ENCODE measurements at regions not wholly inside any gene's neighbourhood (a gene's known extent, or its start where the extent isn't known, plus 50 kb on each side); places are given as distances from the start of the nearest gene placed in this dataset.

DNA sequence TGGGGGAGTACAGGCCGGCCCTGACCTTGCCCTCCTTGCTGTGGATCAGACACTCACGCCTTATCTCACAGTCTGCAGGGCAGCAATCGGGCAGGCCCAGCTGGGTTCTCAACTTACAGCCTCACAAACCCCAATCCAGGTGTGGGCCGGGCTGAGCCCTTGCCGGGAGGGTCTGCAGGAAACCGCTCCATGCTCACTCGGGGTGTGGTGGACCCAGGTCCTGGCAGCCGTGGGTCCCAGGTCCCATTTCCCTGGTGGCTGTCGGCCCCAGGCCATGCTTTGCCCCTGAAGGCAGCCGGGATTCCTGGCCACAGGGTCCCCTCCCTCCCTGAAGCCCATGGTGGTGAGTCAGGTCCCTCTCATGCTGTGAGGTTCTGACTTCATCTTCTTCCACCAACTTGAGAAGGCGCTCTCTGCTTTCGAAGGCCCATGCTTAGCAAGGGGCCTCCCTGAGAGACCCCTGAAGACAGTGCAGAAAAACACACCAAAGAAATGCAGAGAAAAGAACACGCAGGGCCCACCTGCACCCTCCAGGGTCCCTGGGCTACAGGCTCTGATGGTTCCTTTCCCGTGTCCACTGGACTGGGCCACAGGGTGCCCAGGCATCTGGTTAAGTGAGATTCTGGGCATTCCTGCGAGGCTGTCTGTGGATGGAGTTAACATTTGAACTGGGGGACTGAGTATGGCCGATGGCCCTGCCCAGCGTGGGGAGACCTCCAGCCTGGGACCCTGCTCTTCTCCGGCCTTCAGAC, 588.2 kb downstream of the BRD1 start:
- no peak for DNase-seq (ENCODE audit: low spot score)

DNA sequence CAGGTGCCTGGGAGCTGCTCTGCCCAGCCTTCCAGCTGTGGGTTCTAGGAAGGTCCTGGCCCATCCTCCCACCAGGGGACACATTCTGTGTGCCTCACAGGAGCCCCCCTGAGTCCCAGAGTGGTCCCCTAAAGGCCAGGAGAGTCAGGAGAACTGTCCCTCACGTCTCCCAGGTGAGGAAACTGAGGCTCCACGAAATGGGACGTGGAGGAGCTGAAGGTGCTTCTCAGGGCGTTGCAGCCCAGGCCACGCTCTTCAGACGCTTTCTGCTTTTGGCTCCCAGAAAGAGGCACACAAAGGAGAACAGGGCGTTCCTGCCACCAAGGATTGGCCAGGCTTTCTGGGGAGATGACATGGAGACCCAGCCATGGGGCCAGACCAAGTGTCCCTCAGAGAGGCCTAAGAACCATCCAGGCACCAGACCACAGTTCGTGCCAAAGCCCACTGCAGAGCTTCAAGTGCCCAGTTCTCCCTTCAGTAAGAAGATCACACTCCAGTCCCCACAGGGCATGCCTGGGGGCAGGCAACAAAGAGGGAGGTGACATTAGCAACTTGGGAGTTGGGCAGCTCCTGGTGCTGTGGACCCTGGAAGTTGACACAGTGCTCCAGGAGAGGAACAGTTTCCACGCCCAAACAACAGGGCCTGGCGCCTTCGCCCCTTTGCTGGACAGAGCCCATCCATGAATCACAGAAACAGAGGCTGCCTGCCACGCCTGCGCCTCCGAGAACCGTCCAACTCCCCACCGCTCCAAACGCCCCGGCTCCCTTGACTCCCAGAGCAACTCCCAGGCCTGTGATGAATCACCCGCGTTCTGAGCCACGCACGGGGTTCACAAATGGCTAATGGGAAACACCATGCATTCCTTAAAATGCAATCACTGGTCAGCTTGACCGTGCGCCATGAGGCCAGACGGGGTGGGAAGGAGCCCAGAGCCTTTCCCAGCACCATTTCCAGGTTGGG, 589.2 kb downstream of the BRD1 start:
- DNase-seq (ENCODE audit: low spot score) = no peak

DNA sequence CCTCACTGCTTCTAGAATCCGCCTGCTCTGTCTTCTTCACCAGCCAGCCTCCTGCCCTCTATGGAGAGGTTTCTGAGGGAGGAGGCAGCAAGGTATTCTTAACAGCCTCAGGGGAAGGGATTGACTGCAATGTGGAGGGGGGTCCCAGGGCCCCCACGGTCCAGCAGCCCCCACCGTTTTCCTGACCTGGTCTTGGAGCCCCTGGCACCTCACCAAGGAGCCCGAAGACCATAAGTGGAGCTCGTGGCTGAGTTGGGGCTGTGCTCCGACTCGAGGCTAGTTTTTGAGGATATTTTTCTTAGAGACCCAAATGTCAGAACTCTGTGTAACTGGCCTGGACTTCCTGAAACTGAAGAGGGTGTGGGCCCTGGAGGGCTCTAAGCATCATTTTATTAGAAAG, 590.0 kb downstream of the BRD1 start:
- no peak for DNase-seq (ENCODE audit: low spot score)

DNA sequence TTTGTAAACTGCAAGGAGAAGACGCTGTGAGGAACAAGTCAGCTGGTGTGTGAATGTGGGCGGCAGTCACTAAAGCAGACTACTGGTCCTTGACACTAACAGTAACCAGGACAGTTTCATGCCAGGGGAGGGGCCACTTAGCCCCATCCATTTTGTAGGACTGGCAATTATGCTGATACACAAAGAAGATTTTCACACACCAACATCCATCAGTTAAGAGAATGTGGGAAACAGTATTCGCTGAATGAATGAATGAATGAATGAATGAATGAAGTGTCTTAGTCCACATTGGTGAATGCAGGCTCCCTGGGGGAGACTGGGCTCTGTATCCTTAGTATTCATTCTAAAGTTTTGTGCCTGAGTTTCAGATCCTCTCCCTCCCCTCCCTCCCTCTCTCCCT, 590.4 kb downstream of the BRD1 start:
- DNase-seq (ENCODE audit: low spot score) = no peak

DNA sequence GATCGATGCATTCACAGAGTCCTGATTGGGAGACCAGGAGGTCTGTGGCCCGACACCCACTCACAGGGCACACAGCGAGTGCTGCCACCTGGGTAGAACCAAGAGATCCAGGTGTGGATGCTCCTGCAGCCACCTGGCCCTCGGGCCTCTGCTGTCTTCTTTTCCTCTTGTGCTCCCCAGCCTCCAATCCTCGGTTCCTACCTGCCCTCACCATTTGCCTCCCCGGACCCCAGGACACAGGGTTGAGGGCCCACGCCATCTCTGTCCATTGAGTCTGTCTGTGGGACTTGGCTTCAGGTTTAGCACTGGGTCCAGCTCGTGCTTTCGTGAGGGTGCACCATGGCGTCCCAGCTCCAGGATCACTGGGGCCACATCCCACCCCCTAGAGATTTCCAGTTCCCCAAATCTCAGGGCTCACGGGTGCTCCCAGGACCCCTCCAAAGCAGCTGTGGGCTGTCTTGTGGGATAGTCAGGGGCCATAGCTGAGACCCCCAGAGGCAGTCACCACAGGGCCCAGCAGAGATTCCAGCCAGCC, 591.1 kb downstream of the BRD1 start:
- DNase-seq (ENCODE audit: low spot score) = no peak

DNA sequence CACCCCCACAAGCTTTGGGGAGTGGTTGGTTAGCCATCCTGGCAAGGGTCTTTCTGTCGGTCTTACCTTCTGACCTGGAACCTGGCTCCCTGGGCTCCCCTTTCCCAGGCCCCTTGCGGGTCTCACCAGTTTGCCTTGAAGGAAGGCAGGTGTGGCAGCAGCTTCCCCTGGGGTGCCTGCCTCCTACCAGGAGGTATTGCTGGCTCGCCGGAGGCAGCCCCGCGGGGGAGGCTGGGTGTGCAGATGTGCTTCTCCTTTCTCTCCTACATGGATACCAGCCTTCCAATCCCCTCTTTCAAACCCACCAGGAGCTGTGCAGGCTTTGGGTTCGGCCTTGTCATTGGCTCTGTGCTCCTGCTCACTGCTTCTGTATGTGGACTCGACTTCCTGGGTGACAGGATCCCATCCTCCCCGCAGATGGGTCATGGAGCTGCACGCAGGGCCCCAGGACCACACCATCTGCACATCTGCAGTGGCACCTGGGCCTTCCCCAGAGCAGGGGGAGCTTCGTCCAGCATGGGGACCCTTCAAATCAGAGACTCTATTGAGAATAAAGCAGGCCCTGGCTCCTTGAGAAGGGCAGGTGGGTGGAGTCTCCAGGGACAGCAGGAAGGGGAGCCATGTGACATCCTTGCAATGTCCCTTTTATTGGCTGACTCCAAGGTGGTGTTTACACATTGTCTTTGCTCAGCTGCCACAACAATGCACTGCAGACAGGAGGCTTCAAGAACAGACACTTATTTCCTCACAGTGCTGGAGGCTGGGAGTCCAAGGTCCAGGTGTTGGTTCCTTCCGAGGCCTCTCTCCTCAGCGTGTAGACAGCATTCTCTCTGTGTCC, 592.0 kb downstream of the BRD1 start:
- no peak for DNase-seq (ENCODE audit: low spot score)

DNA sequence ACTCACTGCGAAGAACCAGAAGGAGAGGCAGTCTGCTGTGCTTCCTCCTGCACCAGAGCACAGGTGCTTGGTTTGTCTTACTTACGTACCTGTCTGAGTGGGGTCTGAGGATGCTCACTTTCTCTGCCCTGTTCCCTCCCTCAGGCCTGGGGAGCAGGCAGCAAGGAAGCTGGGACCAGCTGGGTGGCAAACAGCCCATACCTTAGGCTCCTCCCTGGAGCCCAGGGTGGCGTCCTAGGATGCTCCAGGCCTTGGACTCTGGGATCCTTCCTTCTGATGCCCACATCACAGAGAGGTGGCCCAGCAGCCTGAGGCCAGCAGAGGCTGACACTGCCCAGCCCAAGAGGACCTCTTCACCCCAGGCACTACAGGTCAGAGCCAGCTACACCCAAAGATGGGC, 593.2 kb downstream of the BRD1 start:
- no peak for DNase-seq (ENCODE audit: low spot score)

DNA sequence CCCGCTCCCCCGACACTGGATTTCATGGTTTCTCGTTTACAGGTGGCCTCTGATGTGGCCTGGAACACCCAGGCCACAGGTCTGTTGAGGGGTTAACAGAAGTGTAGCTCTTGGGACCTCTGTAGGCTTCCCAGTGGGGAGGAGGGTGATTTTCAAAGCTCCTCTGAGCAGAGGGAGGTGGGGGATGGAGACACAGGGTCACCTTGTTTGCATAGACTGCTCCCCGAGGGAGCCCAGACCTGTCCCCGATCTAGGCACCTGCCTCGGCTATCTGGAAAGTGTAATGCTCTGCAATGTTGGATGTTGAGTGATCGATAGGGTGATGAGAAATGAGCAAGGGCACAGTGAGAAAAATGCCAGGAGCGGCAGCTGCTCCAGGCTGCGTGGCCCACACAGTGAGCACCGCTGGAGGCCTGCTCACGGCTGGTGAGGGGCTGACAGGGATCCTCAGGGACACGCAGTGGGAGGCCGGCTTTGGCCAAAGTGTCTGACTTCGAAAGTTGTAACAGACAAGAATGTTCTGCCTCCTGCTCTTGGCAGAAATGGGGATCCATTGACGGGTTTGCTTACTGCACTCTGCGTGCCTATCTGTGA, 594.1 kb downstream of the BRD1 start:
- no peak for DNase-seq (ENCODE audit: low spot score)

DNA sequence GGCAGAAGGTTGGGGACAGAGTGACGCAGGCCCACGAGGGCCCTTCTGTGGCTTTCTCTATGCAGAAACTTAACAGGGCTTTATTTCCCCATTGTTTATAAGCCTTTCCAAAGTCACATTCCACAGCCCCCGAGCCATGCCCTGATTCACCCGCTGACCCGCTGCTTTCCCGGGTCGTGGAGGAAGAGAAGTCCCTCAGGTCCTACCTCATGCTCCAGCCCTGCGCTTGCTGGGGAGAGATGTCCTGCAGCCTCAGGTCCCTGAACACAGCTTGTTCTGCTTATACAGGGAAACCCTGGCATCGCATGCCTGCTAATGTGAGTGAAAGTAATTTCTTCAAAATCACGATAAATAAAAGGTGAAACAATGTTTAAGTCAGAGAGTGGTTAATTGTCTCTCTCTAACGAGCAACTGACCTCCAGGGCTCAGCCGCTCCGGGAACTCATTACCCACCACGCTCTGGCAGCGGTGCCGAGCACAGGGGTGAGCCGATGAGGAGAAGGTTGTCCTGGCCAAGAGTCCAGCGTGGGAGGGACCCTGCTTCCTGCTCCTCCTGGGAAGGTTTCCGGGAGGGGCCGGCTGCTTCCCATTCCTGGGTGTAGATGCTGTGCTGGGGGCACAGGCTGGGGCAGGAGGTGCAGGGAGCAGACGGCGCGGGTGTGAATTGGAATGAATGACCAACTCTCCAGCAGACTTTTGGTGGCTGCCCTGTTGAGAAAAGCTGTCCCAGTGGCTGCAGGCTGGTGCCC, 595.2 kb downstream of the BRD1 start:
- no peak for DNase-seq (ENCODE audit: low spot score)

DNA sequence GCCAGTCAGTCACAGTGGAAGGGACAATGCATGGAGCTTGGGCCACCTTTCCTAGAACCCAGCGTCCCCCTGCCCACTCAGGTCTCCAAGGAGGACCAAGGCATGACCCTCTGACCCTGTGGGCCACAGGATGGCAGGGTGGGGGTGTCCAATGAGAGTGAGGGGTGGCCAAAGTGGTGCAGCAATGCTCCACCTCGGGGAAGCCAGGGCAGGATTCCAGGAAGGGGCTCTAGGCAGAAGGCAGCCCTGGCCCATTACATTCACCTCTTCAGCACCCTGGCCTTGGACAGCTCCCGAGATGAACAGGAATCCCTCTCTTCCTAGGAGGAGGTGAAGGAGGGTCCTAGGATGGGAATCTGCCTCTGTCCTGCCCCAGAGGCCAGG, 597.5 kb downstream of the BRD1 start:
- DNase-seq (ENCODE audit: low spot score) = no peak

DNA sequence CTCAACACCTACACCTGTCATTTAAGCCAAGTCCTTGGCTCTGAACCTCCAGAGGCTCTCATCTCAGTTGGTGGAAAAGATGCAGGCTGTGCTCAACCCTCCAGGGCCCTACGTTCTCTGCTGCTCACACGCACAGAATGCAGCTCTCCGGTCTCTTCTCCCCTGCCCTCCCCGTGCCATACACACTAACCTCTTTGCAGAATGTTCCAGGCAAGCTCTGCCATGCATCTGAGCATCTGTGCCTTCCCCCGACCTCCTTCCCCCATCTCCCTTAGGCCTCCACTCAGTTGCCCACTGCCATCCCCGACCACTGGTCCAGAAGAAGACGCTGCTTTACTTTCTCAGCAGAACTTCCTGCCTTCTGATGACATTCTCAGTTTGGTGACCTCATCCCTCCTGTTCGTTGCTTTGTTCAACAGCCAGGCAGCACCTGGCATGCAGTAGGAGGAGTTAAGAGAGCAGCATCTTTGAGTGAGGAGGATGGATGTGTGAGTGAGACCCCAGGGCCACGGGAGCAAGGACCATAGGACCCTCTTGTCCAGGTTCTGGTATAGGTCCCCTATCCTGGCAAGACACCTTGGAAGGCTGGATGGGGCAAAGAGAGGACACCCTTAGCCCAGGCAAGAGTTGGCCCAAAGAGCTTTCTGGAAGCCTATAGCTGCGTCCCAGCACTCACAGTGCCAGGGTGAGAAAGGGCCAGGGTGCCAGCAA, 598.0 kb downstream of the BRD1 start:
- DNase-seq (ENCODE audit: low spot score) = no peak

DNA sequence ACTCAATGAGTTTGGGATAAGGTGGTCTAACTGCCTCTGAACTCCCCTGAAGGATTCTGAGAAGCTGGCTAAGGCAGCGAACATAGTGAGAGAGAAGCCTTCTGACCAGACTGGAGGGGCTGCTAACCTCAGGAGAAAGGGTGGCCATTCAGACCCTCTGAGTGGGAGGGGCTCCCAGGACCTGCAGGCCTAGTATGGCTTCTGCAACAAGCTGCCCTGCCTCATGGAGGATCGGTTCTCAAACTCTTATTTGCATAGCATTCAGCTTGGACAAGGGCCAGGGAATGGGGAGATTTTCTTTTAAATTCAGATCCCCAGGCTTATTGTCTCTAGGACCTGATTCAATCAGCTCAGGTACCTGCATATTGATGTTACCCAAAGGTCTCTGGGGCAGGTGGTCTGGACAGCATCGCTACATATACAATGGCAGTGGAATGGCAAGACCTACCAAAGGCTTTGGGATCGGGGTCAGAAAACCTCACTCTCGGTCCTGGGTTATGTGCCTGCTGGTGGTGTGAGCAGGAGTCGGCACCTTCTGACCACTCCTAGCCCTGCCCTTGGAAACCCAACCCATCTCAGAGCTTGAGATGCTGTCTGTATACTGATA, 599.1 kb downstream of the BRD1 start:
- no peak for DNase-seq (ENCODE audit: low spot score)

DNA sequence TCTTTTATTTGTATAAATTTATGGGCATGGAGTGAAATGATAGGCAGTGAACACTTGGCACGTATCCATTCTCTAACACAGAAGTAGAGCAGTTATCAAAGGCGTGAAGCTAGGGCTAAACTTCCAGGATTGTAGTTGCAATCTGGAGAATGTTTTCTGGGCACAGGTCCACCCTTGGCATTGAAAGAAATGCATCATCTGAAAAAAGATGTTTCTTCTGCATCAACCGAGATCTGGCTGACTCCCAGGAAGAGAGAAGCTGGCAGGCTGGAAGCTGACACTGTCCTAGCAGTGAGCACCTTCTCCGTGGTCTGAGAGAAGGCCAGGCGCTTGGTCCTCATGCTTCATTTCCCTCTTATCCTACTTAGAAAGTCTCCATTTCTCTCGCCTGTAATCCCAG, 600.0 kb downstream of the BRD1 start:
- DNase-seq (ENCODE audit: low spot score) = no peak

DNA sequence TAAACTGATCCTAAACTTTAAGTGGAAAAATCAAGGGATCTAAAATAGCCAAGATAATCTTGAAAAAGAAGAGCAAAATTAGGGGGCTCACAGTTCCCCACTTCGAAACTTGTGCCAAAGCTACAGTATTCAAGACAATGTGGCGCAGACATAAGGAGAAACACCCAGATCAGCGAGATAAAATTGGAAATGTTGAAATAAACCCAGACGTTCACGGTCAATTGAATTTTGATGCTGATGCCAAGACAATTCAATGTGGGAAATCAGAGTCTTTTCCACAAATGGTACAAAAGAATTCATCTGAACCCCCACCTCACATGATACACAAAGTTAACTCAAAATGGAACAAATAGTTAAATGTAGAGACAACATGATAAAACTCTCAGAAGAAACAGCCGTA, 601.6 kb downstream of the BRD1 start:
- no peak for DNase-seq (ENCODE audit: low spot score)

DNA sequence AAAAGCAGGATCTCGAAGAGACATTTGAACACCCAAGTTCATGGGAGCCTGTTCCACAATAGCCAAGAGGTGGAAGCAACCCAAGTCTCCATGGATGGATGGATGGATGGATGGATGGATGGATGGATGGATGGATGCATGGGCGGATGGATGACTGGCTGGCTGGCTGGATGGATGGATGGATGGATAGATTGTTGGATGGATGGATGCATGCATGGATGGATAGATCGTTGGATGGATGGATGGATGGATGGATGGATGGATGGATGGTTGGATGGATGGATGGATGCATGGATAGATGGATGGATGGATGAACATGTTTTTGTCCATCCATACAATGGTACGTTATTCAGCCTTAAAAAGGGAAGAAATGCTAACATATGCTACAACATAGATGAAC, 603.4 kb downstream of the BRD1 start:
- DNase-seq (ENCODE audit: low spot score) = no peak

DNA sequence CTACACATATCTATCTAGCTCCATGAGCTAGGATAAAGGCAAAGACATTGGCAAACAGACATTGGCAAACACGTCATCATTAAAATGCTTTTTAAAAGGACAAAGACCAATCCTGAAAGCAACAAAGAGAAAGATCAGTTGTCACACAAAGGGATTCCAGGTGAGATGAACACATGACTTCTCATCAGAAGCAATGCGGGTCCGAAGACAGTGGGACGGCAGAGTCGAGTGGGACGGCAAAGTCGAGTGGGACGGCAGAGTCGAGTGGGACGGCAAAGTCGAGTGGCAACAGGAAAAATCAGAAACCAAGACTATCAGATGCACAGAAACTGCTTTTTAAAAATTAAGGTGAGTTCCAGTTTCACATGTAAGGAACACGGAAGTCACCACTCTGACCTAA, 609.5 kb downstream of the BRD1 start:
- no peak for DNase-seq (ENCODE audit: low spot score)

DNA sequence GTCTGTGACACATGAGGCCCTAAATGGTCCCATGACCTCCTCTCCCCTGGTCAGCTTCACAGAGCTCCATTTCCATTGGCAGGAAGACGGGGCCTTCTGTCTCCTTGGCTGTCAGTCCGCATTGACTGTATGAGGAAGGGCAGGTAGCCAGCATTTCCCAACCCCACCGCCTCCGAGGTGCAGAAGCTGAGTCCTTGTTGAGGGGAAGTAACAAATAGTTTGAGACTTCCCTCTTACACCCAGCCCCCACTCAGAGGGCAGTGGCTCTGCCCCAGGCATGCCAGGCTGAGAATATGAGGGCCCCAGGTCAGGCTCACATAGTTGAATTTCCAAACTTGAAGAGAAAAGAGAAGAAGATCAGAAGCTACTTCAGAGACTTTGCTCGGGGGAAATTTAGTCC, 611.1 kb downstream of the BRD1 start:
- DNase-seq (ENCODE audit: low spot score) = no peak

DNA sequence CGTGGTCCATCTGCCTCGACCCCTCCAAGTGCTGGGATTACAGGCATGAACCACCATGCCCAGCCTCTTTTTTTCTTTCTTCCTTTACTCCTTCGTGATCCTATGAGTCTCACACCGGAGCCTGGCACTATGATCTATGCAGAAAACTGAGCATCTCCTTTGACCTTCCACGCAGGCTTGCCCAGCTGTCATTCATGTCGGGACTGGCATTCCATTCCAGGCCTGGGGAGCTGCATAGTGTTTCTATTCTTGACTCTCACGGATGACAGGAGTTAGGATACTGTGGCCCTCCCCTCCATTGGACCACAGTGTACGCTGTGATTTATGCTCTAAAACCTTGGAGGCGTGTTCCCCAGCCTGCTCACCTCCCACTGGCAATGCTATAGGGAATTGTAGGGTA, 611.8 kb downstream of the BRD1 start:
- DNase-seq (ENCODE audit: low spot score) = no peak

DNA sequence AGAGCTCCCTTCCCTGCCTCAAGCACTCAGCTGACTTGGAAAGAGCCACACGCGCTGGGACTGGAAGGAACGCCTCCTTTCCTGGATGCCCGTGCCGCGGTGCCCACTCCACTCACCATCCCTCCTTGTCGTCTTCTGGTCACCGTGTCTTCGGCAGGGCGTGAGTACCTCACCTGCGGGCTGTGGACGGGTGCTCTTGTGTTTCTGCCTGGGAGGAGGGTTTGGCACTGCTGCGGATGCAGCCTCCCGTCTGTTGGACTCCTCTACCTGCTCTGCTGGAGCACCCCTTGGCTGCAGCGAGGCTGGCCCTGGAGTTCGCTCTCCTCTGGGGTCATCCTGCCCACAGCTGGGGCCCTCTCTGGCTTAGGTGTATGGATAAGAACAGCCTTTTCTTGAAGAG, 612.7 kb downstream of the BRD1 start:
- no peak for DNase-seq (ENCODE audit: low spot score)

DNA sequence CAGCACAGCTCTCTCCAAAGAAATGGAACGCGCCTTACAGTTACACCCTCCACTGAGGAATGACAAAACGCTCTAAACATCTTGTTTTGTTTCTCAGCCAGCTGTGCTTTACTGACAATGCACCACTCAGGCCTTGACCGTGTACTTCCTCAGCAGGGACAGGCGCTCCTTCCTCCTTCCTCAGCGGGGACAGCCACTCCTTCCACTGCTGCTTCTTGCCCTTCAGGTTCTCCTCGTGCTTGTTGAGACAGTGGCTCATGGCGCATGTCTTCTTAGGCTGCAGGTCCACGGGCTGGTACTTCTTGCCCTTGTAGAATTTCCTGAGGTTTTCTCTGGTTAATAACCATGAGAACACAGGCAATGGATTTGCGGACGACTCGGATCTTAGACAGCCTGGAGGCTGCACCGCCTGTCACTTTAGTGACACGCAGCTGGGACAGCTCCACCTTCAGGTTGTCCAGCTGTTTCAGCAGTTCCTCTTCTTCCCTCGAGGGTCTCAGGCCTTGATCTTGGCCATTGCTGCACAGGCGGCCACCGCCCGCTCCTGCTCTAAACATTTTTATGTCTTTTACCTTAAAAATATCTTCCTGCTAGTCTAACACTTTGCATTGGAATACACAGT, 613.8 kb downstream of the BRD1 start:
- no peak for DNase-seq (ENCODE audit: low spot score)
